HCT116 (cell line): ENCODE measurements at regions not wholly inside any gene's neighbourhood (a gene's known extent, or its start where the extent isn't known, plus 50 kb on each side); places are given as distances from the start of the nearest gene placed in this dataset.

ENCODE experiments used
- ATAC-seq: fragments of 200-7000 bp; cut with Tn5 transposase; 2 replicates; pipeline ENCODE4 v1.9.1; 2020; ENCODE audit warnings: mild to moderate bottlenecking, moderate library complexity
- BruUV-seq: library from RNA; stranded (reverse); fragments of 400-500 nt; replicated peaks from 2 replicates; lab custom pipeline; 2021; lab: Mats Ljungman, UMichigan
- CTCF ChIA-PET: fragments of 300-600 bp; sonication (Branson Sonifier 250); formaldehyde crosslinking; loops from one replicate; lab custom pipeline; 2021; ENCODE audit warnings: antibody characterized with exemption; lab: Charles Lee
- POLR2A ChIA-PET: fragments of 300-600, 350-600 bp; sonication (Branson Sonifier 250); formaldehyde crosslinking; loops from one replicate; lab custom pipeline; 2021; ENCODE audit warnings: antibody characterized with exemption; lab: Charles Lee
- RAD21 ChIA-PET, 2 experiments: fragments of 300-600 bp; sonication (Branson Sonifier 250); formaldehyde crosslinking; loops; one replicate each; lab custom pipeline; 2023; ENCODE audit warnings: low total read pairs in 2 of 2; ENCODE audit not compliant: uncharacterized antibody in 2 of 2, unreplicated experiment in 2 of 2, low non-redundant PET in 1 of 2; lab: Charles Lee
- DNase-seq: peaks from one replicate; pipeline ENCODE4 v3.0.0-alpha.2; 2010; ENCODE audit warnings: low read depth, low spot score
- H2AFZ ChIP-seq: fragments of 200-600 bp; shearing (Covaris generic), sonication (generic); 2 replicates; pipeline ENCODE4 v1.6.1; 2017; ENCODE audit warnings: low read depth, mixed run types, mixed read lengths, antibody characterized with exemption, low read length; ENCODE audit not compliant: poor library complexity, severe bottlenecking
- H3K27ac ChIP-seq: 2 replicates; pipeline ENCODE4 v1.5.1; 2012; ENCODE audit warnings: low read depth, low read length
- H3K27me3 ChIP-seq: fragments of 200-600 bp; sonication (generic); 2 replicates; pipeline ENCODE4 v1.6.1; 2016; ENCODE audit warnings: mixed run types, low read length, mixed read lengths; ENCODE audit not compliant: insufficient read depth
- H3K36me3 ChIP-seq, 2 experiments: fragments of 200-500 bp in 1 of 2; fragments of 200-600 bp in 1 of 2; sonication (Bioruptor generic) in 1 of 2; sonication (generic) in 1 of 2; 2 replicates each; pipeline versions ENCODE4 v1.5.1 to v1.6.1; 2014 to 2016; ENCODE audit warnings: low read length in 2 of 2, inconsistent platforms in 1 of 2, mixed read lengths in 1 of 2, mixed run types in 1 of 2; ENCODE audit not compliant: insufficient read depth in 2 of 2, control insufficient read depth in 1 of 2
- H3K4me1 ChIP-seq, 2 experiments: fragments of 200-600 bp in 1 of 2; sonication (generic) in 1 of 2; 2 replicates each; pipeline versions ENCODE4 v1.5.1 to v1.6.1; 2012 to 2017; ENCODE audit warnings: low read length in 2 of 2, inconsistent platforms in 1 of 2, mild to moderate bottlenecking in 1 of 2, mixed read lengths in 1 of 2, mixed run types in 1 of 2, moderate library complexity in 1 of 2; ENCODE audit not compliant: insufficient read depth in 2 of 2, control insufficient read depth in 1 of 2
- H3K4me2 ChIP-seq: fragments of 200-600 bp; sonication (generic); 2 replicates; pipeline ENCODE4 v1.6.1; 2017; ENCODE audit warnings: mixed run types, low read length, mixed read lengths
- H3K4me3 ChIP-seq, 2 experiments: fragments of 200-600 bp in 1 of 2; sonication (generic) in 1 of 2; replicated peaks in 1 of 2; 2 replicates each; pipeline ENCODE4 v1.5.1; 2011 to 2016; ENCODE audit warnings: low read length in 2 of 2, control low read depth in 1 of 2, low read depth in 1 of 2, mild to moderate bottlenecking in 1 of 2, mixed read lengths in 1 of 2, mixed run types in 1 of 2
- H3K79me2 ChIP-seq: fragments of 200-600 bp; sonication (generic); 2 replicates; pipeline ENCODE4 v1.6.1; 2017; ENCODE audit warnings: mild to moderate bottlenecking, mixed run types, low read length, moderate library complexity, mixed read lengths; ENCODE audit not compliant: insufficient read depth
- H3K9ac ChIP-seq: fragments of 200-600 bp; sonication (generic); 2 replicates; pipeline ENCODE4 v1.6.1; 2016; ENCODE audit warnings: low read length, mixed read lengths
- H3K9me2 ChIP-seq: fragments of 200-600 bp; sonication (generic), shearing (Covaris generic); 2 replicates; pipeline ENCODE4 v1.6.1; 2017; ENCODE audit warnings: mixed run types, mild to moderate bottlenecking, moderate library complexity; ENCODE audit not compliant: insufficient read depth
- H3K9me3 ChIP-seq, 2 experiments: fragments of 200-500 bp in 1 of 2; fragments of 200-600 bp in 1 of 2; sonication (Bioruptor generic) in 1 of 2; sonication (generic) in 1 of 2; 2 replicates each; pipeline ENCODE4 v1.6.1; 2014 to 2017; ENCODE audit warnings: low read length in 2 of 2, mixed read lengths in 2 of 2, inconsistent platforms in 1 of 2, low read depth in 1 of 2, mild to moderate bottlenecking in 1 of 2, mixed run types in 1 of 2, moderate library complexity in 1 of 2; ENCODE audit not compliant: control insufficient read depth in 1 of 2, insufficient read depth in 1 of 2
- H4K20me1 ChIP-seq: fragments of 200-600 bp; sonication (generic), shearing (Covaris generic); 2 replicates; pipeline ENCODE4 v1.6.1; 2017; ENCODE audit warnings: mixed run types, mild to moderate bottlenecking, moderate library complexity; ENCODE audit not compliant: insufficient read depth
- CTCF ChIP-seq, 3 experiments: fragments of 200-600 bp in 1 of 3; sonication (generic) in 1 of 3; IDR thresholded peaks in 2 of 3; conservative IDR thresholded peaks in 1 of 3; 2 replicates each; pipeline ENCODE4 v1.5.1; 2012 to 2017; ENCODE audit warnings: low read depth in 2 of 3, low read length in 2 of 3, antibody characterized with exemption in 1 of 3, borderline replicate concordance in 1 of 3, control low read depth in 1 of 3, mild to moderate bottlenecking in 1 of 3, mixed read lengths in 1 of 3, mixed run types in 1 of 3, moderate library complexity in 1 of 3; ENCODE audit not compliant: insufficient read depth in 1 of 3
- ELF1 ChIP-seq: IDR thresholded peaks from 2 replicates; pipeline ENCODE4 v1.6.1; 2012; ENCODE audit warnings: low read depth, borderline replicate concordance
- EZH2phosphoT487 ChIP-seq: fragments of 200-600 bp; IDR thresholded peaks from 2 replicates; pipeline ENCODE4 v1.6.1; 2018; ENCODE audit warnings: antibody characterized with exemption, borderline replicate concordance
- FOSL1 ChIP-seq: IDR thresholded peaks from 2 replicates; pipeline ENCODE4 v1.6.1; 2012; ENCODE audit warnings: low read depth
- JUND ChIP-seq: IDR thresholded peaks from 2 replicates; pipeline ENCODE4 v1.6.1; 2012
- POLR2A ChIP-seq: IDR thresholded peaks from 2 replicates; pipeline ENCODE4 v1.7.0; 2011; ENCODE audit warnings: borderline replicate concordance; ENCODE audit not compliant: insufficient read depth, insufficient read length; ENCODE audit errors: extremely low read depth
- POLR2AphosphoS5 ChIP-seq: IDR thresholded peaks from 2 replicates; pipeline ENCODE4 v1.6.1; 2011; ENCODE audit warnings: mild to moderate bottlenecking, low read depth, low read length, moderate library complexity
- RAD21 ChIP-seq: IDR thresholded peaks from 2 replicates; pipeline ENCODE4 v1.6.1; 2012; ENCODE audit warnings: low read depth, mild to moderate bottlenecking
- REST ChIP-seq: IDR thresholded peaks from 2 replicates; pipeline ENCODE4 v1.6.1; 2012; ENCODE audit warnings: low read depth
- SIN3A ChIP-seq: IDR thresholded peaks from 2 replicates; pipeline ENCODE4 v1.6.1; 2012; ENCODE audit warnings: low read depth
- SP1 ChIP-seq: IDR thresholded peaks from 2 replicates; pipeline ENCODE4 v1.6.1; 2012; ENCODE audit warnings: low read depth
- SRF ChIP-seq: IDR thresholded peaks from 2 replicates; pipeline ENCODE4 v1.6.1; 2012; ENCODE audit warnings: low read depth
- ZFX ChIP-seq: fragments of 450-650 bp; IDR thresholded peaks from 2 replicates; pipeline ENCODE4 v1.6.1; 2017
- intact Hi-C: fragments of 100-400 bp; cut with micrococcal nuclease; formaldehyde crosslinking; loops from 2 replicates; pipeline ENCODE4 v1.10.0; 2022

GRCh38 chr12:88816201-88816600 is 235.9 kb upstream of the KITLG start:
- RAD21 ChIA-PET, result no interaction called here
- Histone ChIP-seq H3K27me3 (no peaks in the 10 kb centered on the region), H3K4me3 (no peak overlapping the region), H3K9ac (no peak overlapping the region), H3K79me2 (no peaks in the 10 kb centered on the region), H3K9me3 (peaks cover 0 to 3% of the 10 kb centered on the region in 2 experiments; a peak in 1 of 4 replicates), H3K9me2 (no peaks in the 10 kb centered on the region), H3K27ac (no peak overlapping the region), H2AFZ (peak overlapping the region; percentile 90), H4K20me1 (no peaks in the 10 kb centered on the region), H3K4me1 (peaks cover 0 to 12% of the 10 kb centered on the region in 2 experiments; a peak in 1 of 4 replicates), H3K4me2 (peak overlapping the region; percentile 7; the same call in 1 of the 2 replicates), H3K36me3 (no peaks in the 10 kb centered on the region)
- no TSS peak for BruUV-seq
- DNase-seq, result no peak
- CTCF ChIA-PET, result no interaction called here
- intact Hi-C loops, result no loop called here
- POLR2A ChIA-PET, result no interaction called here
- no peak for ATAC-seq
- no peak for TF ChIP-seq ZFX
- no peak for TF ChIP-seq POLR2A
- TF ChIP-seq SP1, result no peak
- no peak for TF ChIP-seq SIN3A

DNA sequence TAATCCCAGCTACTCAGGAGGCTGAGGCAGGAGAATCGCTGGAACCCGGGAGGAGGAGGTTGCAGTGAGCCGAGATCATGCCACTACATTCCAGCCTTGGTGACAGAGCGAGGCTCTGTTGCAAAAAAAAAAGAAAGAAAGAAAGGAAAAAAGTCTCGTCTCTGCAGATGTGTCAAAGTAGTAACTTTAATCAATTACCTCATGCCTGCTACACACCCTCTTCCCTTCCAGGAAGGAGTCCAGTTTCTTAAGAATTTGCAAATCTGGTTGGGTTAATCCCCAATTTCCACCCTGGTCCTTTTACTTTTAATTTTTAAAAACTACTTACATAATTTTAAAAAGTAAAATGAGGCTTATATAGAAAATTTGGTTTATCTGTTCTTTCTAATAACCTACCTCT is 234.5 kb upstream of the KITLG start:
- no peak overlapping the region for H3K27ac ChIP-seq
- H3K4me3 ChIP-seq, result no peak overlapping the region
- RAD21 ChIA-PET, result no interaction called here
- H3K9ac ChIP-seq, result no peak overlapping the region
- H3K36me3 ChIP-seq, result no peaks in the 10 kb centered on the region
- no peaks in the 10 kb centered on the region for H3K9me3 ChIP-seq
- TF ChIP-seq SRF (no peak), JUND (no peak), CTCF (IDR thresholded peaks at IDR 0.05 in 2 of 3, conservative IDR thresholded peaks at IDR 0.05 in 1 of 3; ENCODE audit: borderline replicate concordance in 1 of 3, insufficient read depth in 1 of 3, low read depth in 2 of 3, low read length in 2 of 3) (no peak), RAD21 (no peak), REST (no peak), POLR2AphosphoS5 (no peak), ELF1 (no peak), POLR2A (no peak), FOSL1 (no peak), EZH2phosphoT487 (no peak), ZFX (no peak)
- peaks cover 0 to 12% of the 10 kb centered on the region in 2 experiments; a peak in 1 of 4 replicates for H3K4me1 ChIP-seq
- no peak overlapping the region for H3K4me2 ChIP-seq
- intact Hi-C loops, result no loop called here
- no peak for ATAC-seq
- no peaks in the 10 kb centered on the region for H3K79me2 ChIP-seq
- BruUV-seq, result no TSS peak
- DNase-seq, result no peak
- no peaks in the 10 kb centered on the region for H4K20me1 ChIP-seq
- H3K27me3 ChIP-seq, result no peaks in the 10 kb centered on the region
- POLR2A ChIA-PET, result no interaction called here
- CTCF ChIA-PET, result no interaction called here
- H2AFZ ChIP-seq, result no peak overlapping the region
- H3K9me2 ChIP-seq, result no peaks in the 10 kb centered on the region
